ENCODE measurements at regions not wholly inside any gene's neighbourhood (a gene's known extent, or its start where the extent isn't known, plus 50 kb on each side); places are given as distances from the start of the nearest gene placed in this dataset.

- H3K27ac ChIP-seq (ENCODE audit: insufficient read depth, low read length, poor library complexity, severe bottlenecking): no peak overlapping the region
Measured at GRCh38 chr10:130864961-130865818, 446.3 kb downstream of the TCERG1L start.

GRCh38 chr10:130866857-130867256, 444.7 kb downstream of the TCERG1L start:
- Histone ChIP-seq H3K4me3 (ENCODE audit: insufficient read depth, low read depth, low read length, poor library complexity, severe bottlenecking) (no peak overlapping the region), H3K36me3 (ENCODE audit: control insufficient read depth, insufficient read depth, low read length) (no peaks in the 10 kb centered on the region), H3K27me3 (replicated peaks; ENCODE audit: control insufficient read depth, insufficient read depth, low read length, poor library complexity, severe bottlenecking) (no peaks in the 10 kb centered on the region), H3K4me1 (ENCODE audit: control insufficient read depth, insufficient read depth, low read length, poor library complexity, severe bottlenecking) (no peaks in the 10 kb centered on the region), H3K27ac (ENCODE audit: insufficient read depth, low read length, poor library complexity, severe bottlenecking) (no peak overlapping the region), H3K9me3 (ENCODE audit: control insufficient read depth, low read length) (no peaks in the 10 kb centered on the region)
- DNase-seq: no peak

More at GRCh38 chr10:130864961-130865818, 446.3 kb downstream of the TCERG1L start:
- no peak for DNase-seq
- no peaks in the 10 kb centered on the region for H3K4me1 ChIP-seq (ENCODE audit: control insufficient read depth, insufficient read depth, low read length, poor library complexity, severe bottlenecking)
- no peaks in the 10 kb centered on the region for H3K27me3 ChIP-seq (replicated peaks; ENCODE audit: control insufficient read depth, insufficient read depth, low read length, poor library complexity, severe bottlenecking)
- no peak overlapping the region for H3K4me3 ChIP-seq (ENCODE audit: insufficient read depth, low read depth, low read length, poor library complexity, severe bottlenecking)
- H3K9me3 ChIP-seq (ENCODE audit: control insufficient read depth, low read length): no peaks in the 10 kb centered on the region
- no peaks in the 10 kb centered on the region for H3K36me3 ChIP-seq (ENCODE audit: control insufficient read depth, insufficient read depth, low read length)

- Histone ChIP-seq H3K4me3 (ENCODE audit: insufficient read depth, low read depth, low read length, poor library complexity, severe bottlenecking) (no peak overlapping the region), H3K27me3 (replicated peaks; ENCODE audit: control insufficient read depth, insufficient read depth, low read length, poor library complexity, severe bottlenecking) (no peaks in the 10 kb centered on the region), H3K9me3 (ENCODE audit: control insufficient read depth, low read length) (no peaks in the 10 kb centered on the region), H3K27ac (ENCODE audit: insufficient read depth, low read length, poor library complexity, severe bottlenecking) (no peak overlapping the region), H3K36me3 (ENCODE audit: control insufficient read depth, insufficient read depth, low read length) (no peaks in the 10 kb centered on the region), H3K4me1 (ENCODE audit: control insufficient read depth, insufficient read depth, low read length, poor library complexity, severe bottlenecking) (no peaks in the 10 kb centered on the region)
- DNase-seq: no peak
Measured at GRCh38 chr10:130867446-130868194, 443.9 kb downstream of the TCERG1L start.

- Histone ChIP-seq H3K4me3 (ENCODE audit: insufficient read depth, low read depth, low read length, poor library complexity, severe bottlenecking) (no peak overlapping the region), H3K27me3 (replicated peaks; ENCODE audit: control insufficient read depth, insufficient read depth, low read length, poor library complexity, severe bottlenecking) (no peaks in the 10 kb centered on the region), H3K27ac (ENCODE audit: insufficient read depth, low read length, poor library complexity, severe bottlenecking) (no peak overlapping the region), H3K9me3 (ENCODE audit: control insufficient read depth, low read length) (no peaks in the 10 kb centered on the region), H3K36me3 (ENCODE audit: control insufficient read depth, insufficient read depth, low read length) (no peaks in the 10 kb centered on the region), H3K4me1 (ENCODE audit: control insufficient read depth, insufficient read depth, low read length, poor library complexity, severe bottlenecking) (no peaks in the 10 kb centered on the region)
- no peak for DNase-seq
Measured at GRCh38 chr10:130869179-130869841, 442.2 kb downstream of the TCERG1L start.

GRCh38 chr10:130871406-130871805, 440.1 kb downstream of the TCERG1L start:
- Histone ChIP-seq H3K27ac (ENCODE audit: insufficient read depth, low read length, poor library complexity, severe bottlenecking) (no peak overlapping the region), H3K4me3 (ENCODE audit: insufficient read depth, low read depth, low read length, poor library complexity, severe bottlenecking) (no peak overlapping the region), H3K36me3 (ENCODE audit: control insufficient read depth, insufficient read depth, low read length) (no peaks in the 10 kb centered on the region), H3K9me3 (ENCODE audit: control insufficient read depth, low read length) (no peaks in the 10 kb centered on the region), H3K4me1 (ENCODE audit: control insufficient read depth, insufficient read depth, low read length, poor library complexity, severe bottlenecking) (no peaks in the 10 kb centered on the region), H3K27me3 (replicated peaks; ENCODE audit: control insufficient read depth, insufficient read depth, low read length, poor library complexity, severe bottlenecking) (no peaks in the 10 kb centered on the region)
- DNase-seq: no peak

- Histone ChIP-seq H3K4me1 (ENCODE audit: control insufficient read depth, insufficient read depth, low read length, poor library complexity, severe bottlenecking) (no peaks in the 10 kb centered on the region), H3K9me3 (ENCODE audit: control insufficient read depth, low read length) (no peaks in the 10 kb centered on the region), H3K36me3 (ENCODE audit: control insufficient read depth, insufficient read depth, low read length) (no peaks in the 10 kb centered on the region), H3K27me3 (replicated peaks; ENCODE audit: control insufficient read depth, insufficient read depth, low read length, poor library complexity, severe bottlenecking) (no peaks in the 10 kb centered on the region), H3K4me3 (ENCODE audit: insufficient read depth, low read depth, low read length, poor library complexity, severe bottlenecking) (no peak overlapping the region), H3K27ac (ENCODE audit: insufficient read depth, low read length, poor library complexity, severe bottlenecking) (no peak overlapping the region)
- no peak for DNase-seq
Measured at GRCh38 chr10:130873636-130874035, 437.9 kb downstream of the TCERG1L start.

DNA sequence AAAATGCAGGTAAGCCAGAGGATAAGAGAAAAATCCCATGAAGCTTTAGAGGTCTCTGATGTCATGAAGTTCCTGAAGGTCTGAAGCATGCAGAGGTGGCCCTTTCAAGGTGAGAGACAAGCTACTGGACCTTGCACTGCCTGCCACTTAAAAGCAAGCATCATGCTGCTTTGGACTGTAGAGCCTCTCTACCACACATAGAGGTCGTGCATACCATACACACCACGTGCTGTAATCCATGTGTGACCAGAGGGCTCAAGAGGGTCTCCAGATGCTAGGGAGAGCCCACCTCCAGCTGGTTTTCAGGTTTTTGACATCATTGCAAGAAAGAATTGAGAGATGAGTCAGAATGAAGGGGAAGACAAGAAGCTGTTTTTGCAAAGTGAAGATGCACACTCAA, 436.4 kb downstream of the TCERG1L start:
- H3K27ac ChIP-seq (ENCODE audit: insufficient read depth, low read length, poor library complexity, severe bottlenecking): no peak overlapping the region
- no peak overlapping the region for H3K4me3 ChIP-seq (ENCODE audit: insufficient read depth, low read depth, low read length, poor library complexity, severe bottlenecking)
- H3K9me3 ChIP-seq (ENCODE audit: control insufficient read depth, low read length): no peaks in the 10 kb centered on the region

GRCh38 chr10:130875897-130876472, 435.5 kb downstream of the TCERG1L start:
- no peak for DNase-seq
- Histone ChIP-seq H3K4me3 (ENCODE audit: insufficient read depth, low read depth, low read length, poor library complexity, severe bottlenecking) (no peak overlapping the region), H3K27me3 (replicated peaks; ENCODE audit: control insufficient read depth, insufficient read depth, low read length, poor library complexity, severe bottlenecking) (no peaks in the 10 kb centered on the region)

More for the DNA sequence above, 436.4 kb downstream of the TCERG1L start:
- no peaks in the 10 kb centered on the region for H3K4me1 ChIP-seq (ENCODE audit: control insufficient read depth, insufficient read depth, low read length, poor library complexity, severe bottlenecking)
- no peaks in the 10 kb centered on the region for H3K27me3 ChIP-seq (replicated peaks; ENCODE audit: control insufficient read depth, insufficient read depth, low read length, poor library complexity, severe bottlenecking)
- H3K36me3 ChIP-seq (ENCODE audit: control insufficient read depth, insufficient read depth, low read length): no peaks in the 10 kb centered on the region
- no peak for DNase-seq

GRCh38 chr10:130877126-130877525, 434.4 kb downstream of the TCERG1L start:
- no peak for DNase-seq
- H3K4me3 ChIP-seq (ENCODE audit: insufficient read depth, low read depth, low read length, poor library complexity, severe bottlenecking): no peak overlapping the region
- no peak overlapping the region for H3K27ac ChIP-seq (ENCODE audit: insufficient read depth, low read length, poor library complexity, severe bottlenecking)
- no peaks in the 10 kb centered on the region for H3K36me3 ChIP-seq (ENCODE audit: control insufficient read depth, insufficient read depth, low read length)
- H3K9me3 ChIP-seq (ENCODE audit: control insufficient read depth, low read length): no peaks in the 10 kb centered on the region
- H3K27me3 ChIP-seq (replicated peaks; ENCODE audit: control insufficient read depth, insufficient read depth, low read length, poor library complexity, severe bottlenecking): no peaks in the 10 kb centered on the region
- no peaks in the 10 kb centered on the region for H3K4me1 ChIP-seq (ENCODE audit: control insufficient read depth, insufficient read depth, low read length, poor library complexity, severe bottlenecking)

More at GRCh38 chr10:130875897-130876472, 435.5 kb downstream of the TCERG1L start:
- no peak overlapping the region for H3K27ac ChIP-seq (ENCODE audit: insufficient read depth, low read length, poor library complexity, severe bottlenecking)
- no peaks in the 10 kb centered on the region for H3K9me3 ChIP-seq (ENCODE audit: control insufficient read depth, low read length)
- H3K36me3 ChIP-seq (ENCODE audit: control insufficient read depth, insufficient read depth, low read length): no peaks in the 10 kb centered on the region
- H3K4me1 ChIP-seq (ENCODE audit: control insufficient read depth, insufficient read depth, low read length, poor library complexity, severe bottlenecking): no peaks in the 10 kb centered on the region

Measured in effector memory CD4-positive, alpha-beta T cell (primary cell).